ENCODE measurements at regions not wholly inside any gene's neighbourhood (a gene's known extent, or its start where the extent isn't known, plus 50 kb on each side); places are given as distances from the start of the nearest gene placed in this dataset.

DNA sequence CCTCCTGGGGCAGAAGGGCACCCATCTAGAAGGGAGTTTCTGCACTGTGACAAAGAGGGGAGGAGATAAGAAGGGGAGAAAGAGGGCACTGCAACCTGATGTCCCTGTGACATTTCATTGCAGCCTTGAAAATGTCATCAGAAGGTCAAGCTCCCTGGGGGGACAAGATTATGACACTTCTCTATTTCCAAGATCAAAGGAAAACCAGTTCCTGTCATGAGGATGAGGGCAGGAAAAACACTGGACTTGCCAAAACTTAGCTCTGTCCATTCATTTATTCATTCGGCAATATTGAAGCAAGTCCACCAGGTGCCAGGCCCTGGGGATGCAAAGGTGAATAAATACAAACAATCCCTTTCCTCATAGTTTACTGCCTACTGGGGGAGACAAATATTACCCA is 138.4 kb upstream of the CDKN3 start:
- H3K27me3 ChIP-seq (ENCODE audit: insufficient read depth, low read depth, low read length) = peaks cover 4% of the 10 kb centered on the region
- no peaks in the 10 kb centered on the region for H4K20me1 ChIP-seq (ENCODE audit: insufficient read depth)
- H3K9me3 ChIP-seq (ENCODE audit: low read length) = no peaks in the 10 kb centered on the region
- TF ChIP-seq SMC3 (conservative IDR thresholded peaks at IDR 0.05; ENCODE audit: poor library complexity) = no peak
- TF ChIP-seq TAF1 (IDR thresholded peaks at IDR 0.05; ENCODE audit: low read depth) = no peak
- TF ChIP-seq, protein P1, sequence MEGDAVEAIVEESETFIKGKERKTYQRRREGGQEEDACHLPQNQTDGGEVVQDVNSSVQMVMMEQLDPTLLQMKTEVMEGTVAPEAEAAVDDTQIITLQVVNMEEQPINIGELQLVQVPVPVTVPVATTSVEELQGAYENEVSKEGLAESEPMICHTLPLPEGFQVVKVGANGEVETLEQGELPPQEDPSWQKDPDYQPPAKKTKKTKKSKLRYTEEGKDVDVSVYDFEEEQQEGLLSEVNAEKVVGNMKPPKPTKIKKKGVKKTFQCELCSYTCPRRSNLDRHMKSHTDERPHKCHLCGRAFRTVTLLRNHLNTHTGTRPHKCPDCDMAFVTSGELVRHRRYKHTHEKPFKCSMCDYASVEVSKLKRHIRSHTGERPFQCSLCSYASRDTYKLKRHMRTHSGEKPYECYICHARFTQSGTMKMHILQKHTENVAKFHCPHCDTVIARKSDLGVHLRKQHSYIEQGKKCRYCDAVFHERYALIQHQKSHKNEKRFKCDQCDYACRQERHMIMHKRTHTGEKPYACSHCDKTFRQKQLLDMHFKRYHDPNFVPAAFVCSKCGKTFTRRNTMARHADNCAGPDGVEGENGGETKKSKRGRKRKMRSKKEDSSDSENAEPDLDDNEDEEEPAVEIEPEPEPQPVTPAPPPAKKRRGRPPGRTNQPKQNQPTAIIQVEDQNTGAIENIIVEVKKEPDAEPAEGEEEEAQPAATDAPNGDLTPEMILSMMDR (IDR thresholded peaks at IDR 0.05; ENCODE audit: poor library complexity, severe bottlenecking) = no peak
- no peak for TF ChIP-seq POLR2AphosphoS5 (IDR thresholded peaks at IDR 0.05)
- TF ChIP-seq MXI1 (conservative IDR thresholded peaks at IDR 0.05; ENCODE audit: poor library complexity, severe bottlenecking) = no peak
- TF ChIP-seq EP300 (conservative IDR thresholded peaks at IDR 0.05; ENCODE audit: poor library complexity, severe bottlenecking) = no peak
- TF ChIP-seq REST (IDR thresholded peaks at IDR 0.05; ENCODE audit: borderline replicate concordance) = no peak
- no peak for TF ChIP-seq EZH2 (IDR thresholded peaks at IDR 0.05; ENCODE audit: borderline replicate concordance, insufficient read depth, low read length, poor library complexity, severe bottlenecking)
- no peak for TF ChIP-seq RAD21 (conservative IDR thresholded peaks at IDR 0.05)
- H3K36me3 ChIP-seq (ENCODE audit: insufficient read depth, low read length) = no peaks in the 10 kb centered on the region
- H3K4me3 ChIP-seq (ENCODE audit: low read length) = no peak overlapping the region
- H3F3A ChIP-seq (ENCODE audit: insufficient read depth, low read length, poor library complexity, severe bottlenecking) = no peaks in the 10 kb centered on the region
- no peak overlapping the region for H2AFZ ChIP-seq (ENCODE audit: low read depth, low read length)
- no peaks in the 10 kb centered on the region for H3K9me2 ChIP-seq (ENCODE audit: insufficient read depth, low read length)
- H3K9ac ChIP-seq (ENCODE audit: low read length) = no peak overlapping the region
- no peak overlapping the region for H3K27ac ChIP-seq (ENCODE audit: low read length)
- no peaks in the 10 kb centered on the region for H3K79me2 ChIP-seq (replicated peaks; ENCODE audit: insufficient read depth, low read length)
- H3K4me2 ChIP-seq (ENCODE audit: low read length) = no peak overlapping the region

DNA sequence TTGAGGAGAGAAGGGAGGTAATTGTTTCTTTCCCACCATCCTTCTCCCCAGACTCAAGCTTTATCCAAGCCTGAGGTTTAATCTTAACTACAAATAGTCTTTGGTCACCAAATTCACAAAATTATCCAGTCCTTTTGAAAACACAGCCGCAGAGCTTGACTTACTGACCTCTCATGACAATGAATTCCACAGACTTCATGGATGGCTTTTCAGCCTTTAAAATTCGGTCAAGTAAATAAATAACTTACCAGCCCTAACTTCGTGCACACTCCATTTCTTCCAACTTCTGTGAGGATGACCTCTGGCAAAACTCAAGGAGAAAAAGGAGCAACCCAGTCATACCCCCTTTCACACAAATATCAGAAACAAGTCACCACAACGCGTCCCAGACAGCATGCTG is 137.0 kb upstream of the CDKN3 start:
- H3K27ac ChIP-seq (ENCODE audit: low read length) = no peak overlapping the region
- no peaks in the 10 kb centered on the region for H3K27me3 ChIP-seq (ENCODE audit: insufficient read depth, low read depth, low read length)
- no peak overlapping the region for H2AFZ ChIP-seq (ENCODE audit: low read depth, low read length)

More for the DNA sequence above, 137.0 kb upstream of the CDKN3 start:
- H3F3A ChIP-seq (ENCODE audit: insufficient read depth, low read length, poor library complexity, severe bottlenecking) = no peaks in the 10 kb centered on the region
- H3K4me3 ChIP-seq (ENCODE audit: low read length) = no peak overlapping the region
- H3K9me3 ChIP-seq (ENCODE audit: low read length) = no peaks in the 10 kb centered on the region
- no peaks in the 10 kb centered on the region for H3K36me3 ChIP-seq (ENCODE audit: insufficient read depth, low read length)
- TF ChIP-seq RAD21 (conservative IDR thresholded peaks at IDR 0.05) = no peak
- no peak for TF ChIP-seq MXI1 (conservative IDR thresholded peaks at IDR 0.05; ENCODE audit: poor library complexity, severe bottlenecking)
- TF ChIP-seq SMC3 (conservative IDR thresholded peaks at IDR 0.05; ENCODE audit: poor library complexity) = no peak
- TF ChIP-seq EZH2 (IDR thresholded peaks at IDR 0.05; ENCODE audit: borderline replicate concordance, insufficient read depth, low read length, poor library complexity, severe bottlenecking) = no peak
- no peak for TF ChIP-seq POLR2AphosphoS5 (IDR thresholded peaks at IDR 0.05)
- no peak for TF ChIP-seq REST (IDR thresholded peaks at IDR 0.05; ENCODE audit: borderline replicate concordance)
- TF ChIP-seq, protein P1 (IDR thresholded peaks at IDR 0.05; ENCODE audit: poor library complexity, severe bottlenecking) = no peak
- no peak for TF ChIP-seq EP300 (conservative IDR thresholded peaks at IDR 0.05; ENCODE audit: poor library complexity, severe bottlenecking)
- no peak for TF ChIP-seq TAF1 (IDR thresholded peaks at IDR 0.05; ENCODE audit: low read depth)
- H3K9ac ChIP-seq (ENCODE audit: low read length) = no peak overlapping the region
- no peaks in the 10 kb centered on the region for H4K20me1 ChIP-seq (ENCODE audit: insufficient read depth)
- H3K79me2 ChIP-seq (replicated peaks; ENCODE audit: insufficient read depth, low read length) = no peaks in the 10 kb centered on the region
- no peak overlapping the region for H3K4me2 ChIP-seq (ENCODE audit: low read length)
- no peaks in the 10 kb centered on the region for H3K9me2 ChIP-seq (ENCODE audit: insufficient read depth, low read length)

Data from neural cell (in vitro differentiated cells).